Fibroblast of skin of abdomen (primary cell): ENCODE measurements at regions not wholly inside any gene's neighbourhood (a gene's known extent, or its start where the extent isn't known, plus 50 kb on each side); places are given as distances from the start of the nearest gene placed in this dataset.
"Not testable (repeated sequence)": the region's sequence is repeated elsewhere in the genome, so short reads cannot be mapped to it uniquely, and the experiment has no call there.

ENCODE experiments used
- DNase-seq: peaks from one replicate; pipeline ENCODE4 v3.0.0-alpha.2; 2013

DNA sequence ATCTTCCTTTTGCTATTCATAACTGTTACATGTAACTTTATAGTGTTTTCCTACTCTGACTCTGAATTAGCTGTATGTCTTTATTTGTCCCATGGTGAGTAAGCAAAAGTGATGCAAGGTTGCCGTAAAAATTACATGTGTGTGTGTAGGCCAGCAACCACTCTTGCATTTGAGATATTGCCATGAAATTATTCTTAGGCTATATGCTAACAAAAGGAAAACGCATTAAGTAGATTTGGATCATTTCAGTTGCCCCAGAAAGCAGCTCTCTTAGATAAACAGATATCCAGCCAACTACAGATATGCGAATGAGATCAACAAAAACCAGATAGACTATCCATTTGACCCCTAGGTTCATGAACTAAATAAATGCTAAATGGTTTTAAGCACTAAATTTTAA is 73.6 kb downstream of the CYLC2 start:
- DNase-seq: no peak

DNA sequence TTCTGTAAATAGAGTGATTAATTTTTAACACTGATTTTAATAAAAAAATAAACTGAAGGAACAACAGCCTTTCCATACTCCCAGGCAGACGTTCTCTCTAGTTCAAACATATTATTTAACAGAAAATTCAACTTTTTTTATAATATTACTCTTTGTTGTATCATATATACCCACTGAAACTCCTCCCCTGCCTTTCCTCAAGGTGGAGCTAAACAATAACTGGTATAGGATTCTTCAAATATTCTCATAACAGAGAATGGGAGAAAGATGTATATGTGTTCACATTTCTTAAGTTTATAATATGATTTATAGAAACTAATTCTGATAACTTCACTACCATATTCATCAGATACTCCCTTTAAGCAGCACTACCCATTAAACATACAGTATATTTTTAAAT is 83.4 kb downstream of the CYLC2 start:
- DNase-seq: no peak

DNA sequence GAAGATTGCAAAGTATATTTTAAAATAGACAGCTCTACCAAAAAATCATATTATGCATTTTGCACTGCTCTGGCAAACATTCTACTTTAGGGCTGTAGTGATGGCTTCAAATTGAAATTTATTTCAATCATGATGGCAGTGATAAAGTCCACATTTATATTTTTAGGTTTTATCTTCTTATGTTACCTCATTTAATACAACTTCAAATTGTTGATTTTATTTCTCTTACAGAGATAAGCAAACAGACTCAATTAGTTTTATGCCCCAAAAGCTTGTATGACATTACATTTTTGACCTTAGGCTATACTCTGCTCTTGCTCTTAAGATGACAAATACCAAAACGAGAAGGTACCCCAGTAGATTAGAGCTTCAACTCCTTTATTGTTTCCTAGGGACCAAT is 87.4 kb downstream of the CYLC2 start:
- DNase-seq: no peak

DNA sequence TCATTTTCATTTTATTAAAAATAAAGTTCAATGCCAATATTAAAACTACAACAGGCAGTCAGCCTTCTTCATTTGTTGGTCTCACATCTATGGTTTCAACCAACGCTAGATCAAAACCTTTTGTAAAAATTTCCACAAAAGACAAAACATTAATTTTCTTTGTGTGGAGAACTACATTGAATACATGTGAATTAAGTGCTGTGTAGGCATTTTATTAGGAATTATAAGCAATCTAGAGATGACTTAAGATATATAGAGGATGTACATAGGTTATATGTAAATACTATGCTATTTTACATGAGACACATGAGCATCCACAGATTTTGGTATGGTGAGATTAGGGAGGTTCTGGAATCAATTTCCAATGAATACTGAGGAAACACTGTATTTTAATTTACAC is 94.2 kb downstream of the CYLC2 start:
- no peak for DNase-seq

DNA sequence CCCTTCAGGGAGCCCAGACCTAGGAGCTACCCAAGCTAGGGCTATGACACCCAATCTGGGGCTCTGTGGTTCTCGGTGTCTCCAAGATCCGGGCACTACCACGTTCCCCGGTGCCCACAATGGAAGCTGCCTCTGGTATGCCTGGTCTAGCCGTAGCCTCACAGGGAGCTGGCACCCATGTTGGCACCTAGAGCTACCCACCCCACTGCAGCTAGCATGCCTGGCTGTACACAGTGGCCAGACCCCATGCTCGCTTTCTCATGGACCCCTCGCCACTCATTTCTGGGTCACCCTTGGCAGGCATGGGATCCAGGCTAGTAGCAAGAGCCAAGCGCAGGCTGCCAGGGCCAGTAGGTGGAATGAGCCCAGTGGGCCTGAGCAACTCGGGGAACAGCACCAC is 109.0 kb downstream of the CYLC2 start:
- no peak for DNase-seq

DNA sequence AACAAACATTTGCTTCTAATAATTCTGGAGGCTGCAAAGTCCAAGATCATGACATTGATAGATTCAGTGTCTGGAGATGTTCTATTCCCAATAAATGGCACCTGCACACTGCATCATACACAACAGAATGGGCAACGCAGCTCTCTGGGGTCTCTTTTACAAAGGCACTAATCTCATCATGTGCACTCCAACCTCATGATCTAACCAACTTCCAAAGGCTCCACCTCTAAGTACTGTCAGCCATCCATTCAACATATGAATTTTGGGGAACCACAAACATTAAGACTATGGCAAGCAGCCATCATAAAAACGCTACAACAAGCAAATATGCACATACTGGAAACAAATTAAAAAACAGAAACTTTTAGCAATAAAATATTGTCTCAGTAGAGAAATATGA is 121.1 kb downstream of the CYLC2 start:
- DNase-seq: no peak

DNA sequence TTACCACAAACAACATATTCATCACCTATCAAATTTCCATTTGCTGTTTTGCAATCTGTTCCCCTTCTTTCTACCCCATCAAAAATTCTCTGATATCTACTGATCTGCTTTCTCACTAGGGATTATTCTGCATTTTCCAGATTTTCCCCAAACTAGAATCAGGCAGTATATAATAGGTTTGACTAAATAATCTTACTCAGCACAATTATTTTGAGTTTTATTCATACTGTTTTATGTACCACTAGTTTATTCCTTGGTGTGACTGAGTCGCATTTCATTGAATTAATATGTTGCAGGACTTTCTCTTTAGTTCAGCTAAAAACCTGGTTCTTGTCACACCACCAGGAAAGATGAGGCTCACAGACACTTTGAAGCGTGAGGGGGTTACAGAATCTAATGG is 131.4 kb downstream of the CYLC2 start:
- no peak for DNase-seq

DNA sequence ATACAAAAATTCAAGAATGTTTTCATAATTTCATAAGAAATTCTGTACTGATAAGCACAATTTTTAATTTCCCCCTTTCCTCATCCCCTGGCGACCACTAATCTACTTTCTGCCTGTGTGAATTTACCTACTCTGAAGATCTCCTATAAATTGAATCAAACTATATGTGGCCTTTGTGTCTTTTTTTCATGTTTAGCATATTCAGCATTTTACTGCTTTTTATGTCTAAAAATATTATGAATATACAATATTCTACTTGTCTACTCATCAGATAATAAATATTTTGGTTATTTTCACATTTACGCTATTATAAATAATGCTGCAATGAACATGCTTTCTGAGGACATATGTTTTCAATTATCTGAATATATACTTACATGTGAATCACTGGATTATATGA is 144.8 kb downstream of the CYLC2 start:
- DNase-seq: no peak

DNA sequence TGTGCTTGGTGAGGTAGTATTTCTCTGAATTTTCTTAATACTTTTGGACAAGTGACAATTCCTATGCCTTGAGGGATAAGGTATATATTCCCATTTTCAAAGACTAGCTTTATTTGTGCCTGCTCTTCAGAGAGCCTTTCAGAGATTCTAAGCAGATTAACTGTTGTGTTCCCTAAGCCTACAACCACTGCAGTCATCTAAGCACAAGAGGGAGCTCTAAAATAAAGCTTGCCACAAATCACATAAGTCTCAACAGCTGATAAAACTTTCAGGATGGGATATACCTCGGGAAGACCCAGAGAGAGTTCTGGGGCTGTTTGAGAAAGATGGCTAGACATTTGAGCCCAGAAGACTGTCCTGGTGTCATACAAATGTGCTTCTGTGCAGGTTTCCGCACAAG is 157.3 kb downstream of the CYLC2 start:
- no peak for DNase-seq

DNA sequence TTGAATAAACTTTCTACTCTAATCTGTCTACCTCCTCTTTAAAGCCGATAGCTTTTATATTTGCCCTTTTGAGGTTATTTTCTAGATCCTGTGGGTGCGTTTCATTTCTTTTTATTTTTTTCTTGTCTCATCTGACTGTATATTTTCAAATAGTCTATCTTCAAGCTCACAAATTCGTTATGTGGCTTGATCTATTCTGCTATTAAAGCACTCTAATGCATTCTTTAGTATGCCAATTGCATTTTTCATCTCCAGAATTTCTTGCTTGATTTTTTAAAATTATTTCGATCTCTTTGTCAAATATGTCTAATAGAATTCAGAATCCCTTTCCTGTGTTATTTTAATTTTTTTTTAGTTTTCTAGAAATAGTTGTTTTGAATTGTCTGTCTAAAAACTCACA is 172.4 kb downstream of the CYLC2 start:
- DNase-seq: no peak

DNA sequence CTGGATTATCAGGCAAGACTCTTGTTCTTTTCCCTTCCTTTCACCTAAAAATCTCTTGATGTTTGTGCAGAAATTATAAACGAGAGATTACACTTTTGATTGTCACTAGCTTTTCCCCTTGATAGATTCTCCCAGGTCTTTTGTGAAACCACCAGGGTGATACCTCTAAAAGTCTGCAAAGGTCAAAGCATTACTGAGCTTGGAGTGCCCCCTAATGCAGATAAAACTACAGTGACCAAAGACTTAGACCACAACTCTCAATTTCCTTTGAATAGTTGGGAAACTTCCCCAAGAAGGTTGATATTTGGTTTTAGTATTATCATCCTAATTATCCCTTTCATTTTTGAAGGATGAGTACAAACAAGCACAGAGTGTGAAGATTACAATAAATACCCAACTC is 173.1 kb downstream of the CYLC2 start:
- DNase-seq: no peak

DNA sequence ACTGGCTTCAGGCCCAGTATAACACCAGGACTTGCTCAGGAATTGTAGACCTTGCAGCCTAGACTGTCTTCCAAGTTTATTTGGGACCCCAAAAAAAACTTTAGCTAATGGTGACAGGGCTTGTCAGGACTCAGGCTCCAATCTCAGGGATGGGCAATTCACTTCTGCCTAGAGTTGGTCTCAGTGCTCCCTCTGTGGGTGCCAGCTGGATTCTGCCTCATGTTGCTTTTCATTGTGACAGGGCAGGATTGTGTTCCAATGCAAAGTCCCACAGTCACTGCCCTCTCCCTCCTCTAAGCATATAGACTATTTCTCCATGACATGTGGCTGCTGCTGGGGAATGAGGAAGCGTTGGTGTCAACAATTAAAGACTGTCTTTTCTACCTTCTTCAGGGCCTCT is 174.7 kb downstream of the CYLC2 start:
- no peak for DNase-seq

DNA sequence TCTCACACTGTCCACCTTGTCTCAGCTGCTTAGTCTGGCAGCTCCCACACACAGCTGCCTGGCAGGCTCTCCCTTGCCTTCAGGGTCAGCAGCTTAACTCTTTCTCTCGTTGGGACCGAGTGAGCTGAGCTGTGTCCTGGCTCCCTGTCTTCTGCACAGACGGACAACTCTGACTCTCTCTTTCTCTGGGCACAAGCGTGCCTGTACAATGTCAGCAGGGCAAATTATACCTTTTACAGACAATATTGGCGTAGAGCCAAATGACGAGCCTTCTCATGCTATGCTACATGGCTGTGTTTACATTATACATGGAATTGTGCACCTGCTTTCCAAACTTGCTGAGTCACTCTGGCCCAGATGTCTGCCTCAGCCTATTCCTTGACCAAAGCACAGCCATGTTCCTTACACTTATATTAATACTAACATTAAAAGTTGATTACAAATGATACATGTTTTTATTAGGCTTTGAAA is 188.6 kb downstream of the CYLC2 start:
- DNase-seq: no peak

DNA sequence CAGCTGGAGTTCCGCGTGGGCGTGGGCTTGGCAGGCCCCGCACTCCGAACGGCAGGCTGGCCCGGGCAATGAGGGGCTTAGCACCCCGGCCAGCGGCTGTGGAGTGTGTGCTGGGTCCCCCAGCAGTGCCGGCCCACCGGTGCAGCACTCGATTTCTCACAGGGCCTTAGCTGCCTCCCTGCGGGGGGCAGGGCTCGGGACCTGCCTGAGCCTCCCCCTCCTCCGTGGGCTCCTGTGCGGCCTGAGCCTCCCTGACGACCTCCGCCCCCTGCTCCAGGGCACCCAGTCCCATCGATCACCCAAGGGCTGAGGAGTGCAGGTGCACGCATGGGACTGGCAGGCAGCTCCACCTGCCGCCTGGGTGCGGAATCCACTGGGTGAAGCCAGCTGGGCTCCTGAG is 191.8 kb downstream of the CYLC2 start:
- no peak for DNase-seq

DNA sequence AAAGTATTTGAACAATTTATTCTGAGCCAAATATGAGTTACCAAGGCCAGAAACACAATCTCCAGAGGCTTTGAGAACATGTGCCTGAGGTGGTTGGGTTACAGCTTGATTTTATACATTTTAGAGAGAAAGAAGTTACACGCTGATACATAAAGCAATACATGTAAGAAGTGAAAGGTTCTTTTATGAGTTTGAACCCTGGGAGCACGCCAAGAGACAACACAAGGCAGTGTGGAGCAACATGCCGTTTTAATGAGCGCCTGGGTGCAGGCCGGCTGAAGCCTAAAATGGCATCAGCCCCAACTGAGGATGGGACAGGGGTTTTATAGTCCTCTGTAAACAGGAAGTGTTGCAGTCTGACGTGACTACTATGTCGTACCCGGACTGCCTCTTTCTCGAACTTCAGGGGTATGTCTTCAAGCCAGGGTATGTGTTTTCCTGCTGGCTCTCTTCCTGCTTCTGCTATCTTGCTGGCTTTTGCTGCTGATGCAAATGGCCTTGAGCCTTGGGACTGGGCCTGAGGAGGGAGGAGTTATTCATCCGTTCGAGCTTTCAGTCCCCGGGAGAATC is 193.7 kb downstream of the CYLC2 start:
- no peak for DNase-seq

DNA sequence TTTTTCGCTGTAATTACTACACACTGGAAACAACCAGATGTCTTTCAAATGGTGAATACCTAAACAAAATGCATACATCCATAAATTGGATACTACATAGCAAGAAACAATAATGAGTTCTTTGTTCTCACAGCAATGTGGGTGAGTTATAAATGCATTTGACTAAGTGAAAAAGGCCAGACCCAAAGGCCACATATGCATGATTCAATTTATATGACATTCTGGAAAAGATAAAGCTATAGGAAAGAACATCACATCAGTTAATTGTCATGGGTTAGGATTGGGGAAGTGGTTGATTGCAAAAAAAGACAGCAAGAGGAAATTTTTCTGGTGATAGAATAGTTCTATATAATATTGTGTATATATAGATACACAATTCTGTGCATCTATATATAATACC is 198.9 kb downstream of the CYLC2 start:
- no peak for DNase-seq

DNA sequence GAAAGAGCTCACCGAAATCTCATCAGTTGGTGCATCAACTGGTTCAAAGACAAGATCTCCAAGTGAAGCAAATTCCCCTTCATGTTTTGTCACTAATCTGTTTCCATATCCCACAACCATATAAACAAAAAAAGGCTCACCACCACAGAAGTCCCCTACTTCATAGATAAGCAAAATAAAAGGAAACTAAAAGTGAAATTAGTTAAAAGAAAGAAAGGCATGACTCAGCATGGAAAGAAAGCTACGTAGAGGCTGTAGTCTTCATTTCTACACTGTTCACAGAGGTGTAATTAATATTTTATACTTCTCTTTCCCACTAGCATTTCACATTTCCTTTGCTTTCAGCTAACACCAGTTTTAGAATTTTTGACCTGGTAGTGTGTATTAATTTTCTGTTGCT is 208.0 kb downstream of the CYLC2 start:
- no peak for DNase-seq

DNA sequence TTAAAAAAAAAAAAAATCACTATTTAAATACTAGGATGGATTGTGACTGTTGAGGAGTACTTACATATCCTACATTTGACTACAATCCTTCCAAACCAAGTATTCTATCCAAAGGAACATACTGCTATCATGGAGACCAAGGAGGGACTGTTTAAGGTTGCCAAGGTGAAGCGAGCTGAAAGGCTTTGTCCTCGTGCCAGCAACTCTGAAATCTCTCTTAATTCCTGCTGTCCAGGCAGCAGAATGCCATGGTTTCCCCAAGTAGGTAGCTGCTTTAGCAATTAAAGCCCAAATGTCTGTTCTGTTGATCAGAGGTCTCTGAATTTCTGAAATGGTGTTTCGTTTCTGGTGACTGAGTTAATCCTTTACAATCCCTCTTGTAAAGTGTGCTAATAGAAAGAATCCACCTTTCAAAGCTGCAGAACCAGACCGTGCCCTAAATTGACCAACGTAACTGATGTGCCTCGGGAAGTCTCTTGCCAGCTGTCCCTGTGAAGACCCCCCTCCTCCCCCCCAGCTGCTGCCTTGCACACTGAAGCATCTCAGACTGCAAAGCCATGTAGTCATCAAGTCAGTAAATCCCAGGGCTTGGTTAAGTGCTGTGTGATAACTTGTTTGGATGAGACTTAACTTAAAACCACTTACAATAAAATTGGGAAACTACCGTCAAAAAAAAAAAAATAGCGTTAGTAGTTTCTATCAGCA is 210.9 kb downstream of the CYLC2 start:
- not testable (repeated sequence) for DNase-seq

DNA sequence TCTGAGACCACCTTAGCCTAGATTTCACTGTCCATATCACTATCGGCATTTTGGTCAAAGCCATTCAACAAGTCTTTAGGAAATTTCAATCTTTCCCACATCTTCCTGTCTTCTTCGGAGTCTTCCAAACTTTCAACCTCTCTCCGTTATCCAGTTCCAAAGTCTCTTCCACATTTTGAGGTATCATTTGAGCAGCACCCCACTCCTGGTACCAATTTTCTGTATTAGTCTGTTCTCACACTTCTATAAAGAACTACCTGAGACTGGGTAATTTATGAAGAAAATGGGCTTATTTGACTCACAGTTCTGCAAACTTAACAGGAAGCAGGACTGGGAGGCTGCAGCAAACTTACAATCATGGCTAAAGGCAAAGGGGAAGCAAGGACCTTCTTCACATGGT is 215.5 kb downstream of the CYLC2 start:
- DNase-seq: no peak

DNA sequence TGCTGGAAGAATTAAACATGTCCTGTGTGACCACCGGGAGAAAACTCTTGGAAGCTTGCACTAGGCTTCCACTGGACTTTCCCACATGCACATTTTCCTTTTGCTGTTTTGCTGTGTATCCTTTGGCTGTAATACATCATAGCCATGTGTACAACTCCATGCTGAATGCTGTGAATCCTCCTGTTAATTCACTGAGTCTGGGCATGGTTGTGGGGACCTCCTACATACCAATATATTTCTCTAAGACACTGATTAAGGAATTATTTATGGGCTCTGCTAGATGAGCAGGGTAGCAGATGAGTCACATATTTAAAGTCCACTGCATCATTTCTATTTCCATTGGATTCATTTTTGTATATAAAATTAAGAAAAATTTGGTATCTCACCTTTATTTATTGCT is 220.1 kb downstream of the CYLC2 start:
- DNase-seq: no peak

DNA sequence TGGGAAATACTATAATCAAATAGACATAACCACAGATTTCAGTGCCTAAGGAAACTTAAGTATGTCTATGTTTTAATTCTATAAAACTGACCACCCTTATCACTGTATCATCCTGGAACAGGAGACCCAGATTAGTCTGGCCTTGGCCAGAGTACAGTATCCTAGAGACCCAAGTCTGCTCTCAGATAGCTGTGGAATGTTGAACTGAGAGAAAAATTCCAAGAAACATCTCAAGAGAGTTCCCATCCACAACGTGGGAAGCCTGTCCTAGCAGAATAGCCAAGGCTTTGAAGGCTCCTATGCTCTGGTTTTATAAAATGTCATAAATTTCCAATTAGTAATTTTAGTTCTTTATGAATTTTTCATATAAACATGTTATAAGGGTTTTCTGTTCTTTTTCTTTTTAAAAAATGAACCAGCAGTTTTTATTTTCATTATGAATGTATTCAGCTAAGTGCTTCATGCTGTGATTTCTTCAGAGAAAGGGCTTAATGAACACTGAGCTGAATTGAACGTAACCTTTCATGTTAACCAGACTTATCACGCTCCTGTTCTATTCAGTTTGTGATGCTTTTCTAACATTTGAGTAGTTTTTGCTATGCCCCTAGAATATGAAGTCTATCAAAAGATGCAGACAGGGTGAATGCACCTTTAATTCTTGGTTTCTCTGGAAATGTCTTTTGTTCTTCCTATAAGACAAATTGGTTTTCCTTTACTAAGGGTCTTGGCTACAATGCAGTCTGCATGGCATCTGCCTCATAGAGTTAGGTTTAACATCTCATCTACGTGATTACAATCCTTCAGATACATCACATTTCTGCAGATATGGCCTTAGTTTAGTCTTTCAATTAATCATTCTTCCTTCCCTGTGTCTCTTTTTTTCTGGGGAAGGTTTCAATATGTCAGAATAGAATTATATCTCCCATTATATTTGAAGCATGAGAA is 230.8 kb downstream of the CYLC2 start:
- no peak for DNase-seq

DNA sequence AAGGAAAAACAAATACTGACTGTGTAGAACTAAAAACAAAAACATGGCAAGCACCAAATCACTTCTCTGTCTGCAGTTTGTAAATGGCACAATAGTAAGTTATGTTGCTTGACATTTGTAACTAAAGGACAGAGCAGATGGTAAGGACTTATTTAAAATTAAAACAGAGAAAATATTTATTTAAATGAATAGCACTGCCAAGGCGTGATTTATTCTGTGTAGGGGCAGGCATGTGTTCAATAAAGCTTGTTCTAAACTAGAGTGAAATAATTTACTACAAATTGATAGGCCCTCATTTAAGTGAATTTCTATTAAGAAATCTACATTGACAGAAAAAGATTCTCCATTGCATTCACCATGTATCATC is 231.5 kb downstream of the CYLC2 start:
- DNase-seq: no peak

DNA sequence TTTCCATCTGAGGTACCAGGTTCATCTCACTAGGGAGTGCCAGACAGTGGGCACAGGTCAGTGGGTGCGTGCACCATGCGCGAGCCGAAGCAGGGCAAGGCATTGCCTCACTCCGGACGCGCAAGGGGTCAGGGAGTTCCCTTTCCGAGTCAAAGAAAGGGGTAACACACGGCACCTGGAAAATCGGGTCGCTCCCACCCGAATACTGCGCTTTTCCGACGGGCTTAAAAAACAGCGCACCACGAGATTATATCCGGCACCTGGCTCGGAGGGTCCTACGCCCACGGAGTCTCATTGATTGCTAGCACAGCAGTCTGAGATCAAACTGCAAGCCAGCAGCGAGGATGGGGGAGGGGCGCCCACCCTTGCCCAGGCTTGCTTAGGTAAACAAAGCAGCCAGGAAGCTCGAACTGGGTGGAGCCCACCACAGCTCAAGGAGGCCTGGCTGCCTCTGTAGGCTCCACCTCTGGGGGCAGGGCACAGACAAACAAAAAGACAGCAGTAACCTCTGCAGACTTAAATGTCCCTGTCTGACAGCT is 242.5 kb downstream of the CYLC2 start:
- DNase-seq: not testable (repeated sequence)

DNA sequence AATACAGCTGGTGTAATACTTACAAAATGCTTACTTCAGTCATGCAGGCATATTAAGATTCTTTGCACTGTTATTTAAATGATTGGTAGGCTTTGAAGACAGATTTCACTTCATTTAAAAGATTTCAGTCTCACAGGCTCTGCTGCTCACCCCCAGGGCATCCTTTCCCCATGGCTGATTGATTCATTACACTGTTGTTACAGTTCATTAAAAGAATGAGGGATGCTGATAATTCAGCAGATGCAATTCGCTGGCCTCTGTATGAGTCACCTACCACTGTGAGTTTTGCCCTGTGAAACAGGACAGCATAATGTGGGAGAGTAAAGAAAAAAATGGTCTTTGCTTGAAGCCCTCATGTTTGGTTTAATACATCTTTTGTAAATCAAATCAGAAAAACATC is 246.9 kb downstream of the CYLC2 start:
- no peak for DNase-seq
